ENCODE measurements at regions not wholly inside any gene's neighbourhood (a gene's known extent, or its start where the extent isn't known, plus 50 kb on each side); places are given as distances from the start of the nearest gene placed in this dataset.

DNA sequence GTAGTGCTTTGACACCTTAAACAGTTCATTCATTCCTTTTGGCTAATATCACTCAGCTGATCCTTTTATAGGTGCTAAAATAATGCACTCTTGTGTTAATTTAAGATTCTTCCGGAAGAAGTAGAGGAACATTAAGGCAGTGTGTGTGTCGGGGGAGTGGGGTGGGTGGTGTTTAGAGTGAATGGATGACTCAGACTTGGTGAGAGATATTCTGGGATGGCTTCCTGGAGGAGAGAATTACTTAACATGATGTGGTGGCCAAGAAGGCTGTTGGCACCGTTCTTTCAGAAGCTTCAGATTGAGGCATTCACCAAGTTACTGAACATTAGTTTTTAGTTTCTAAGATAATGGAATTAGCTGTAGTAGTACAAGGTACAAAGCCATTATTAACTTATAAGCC is 125.6 kb upstream of the ROPN1 start:
- ChIA-PET CTCF (ENCODE audit: partially characterized antibody) (interaction anchor here (1.1 kb wide), 2 partner anchors 11 to 101 kb away, joined by 3 to 4 read pairs; no protein-coding TSS in a partner anchor), POLR2A (ENCODE audit: partially characterized antibody) (interaction anchor here (1.2 kb wide), 1 partner anchor 42 kb away, joined by 4 read pairs; no protein-coding TSS in a partner anchor)
- H2BK12ac ChIP-seq (ENCODE audit: low read depth, low read length): no peak overlapping the region
- no peak overlapping the region for H4K91ac ChIP-seq (replicated peaks; ENCODE audit: insufficient read length, low read length)
- no peak overlapping the region for H4K8ac ChIP-seq (ENCODE audit: extremely low read depth, insufficient read depth, low read length)
- no peak overlapping the region for H3K4ac ChIP-seq (replicated peaks; ENCODE audit: insufficient read length, low read depth, low read length)
- H3K23me2 ChIP-seq (ENCODE audit: low read depth, low read length): no peaks in the 10 kb centered on the region
- H2AFZ ChIP-seq (ENCODE audit: low read length): no peak overlapping the region
- FAIRE-seq (no peak), DNase-seq (ENCODE audit: low read depth in 1 of 2, low spot score in 2 of 2) (no peak)
- no peaks in the 10 kb centered on the region for H3K27me3 ChIP-seq (replicated peaks in 1 of 4; ENCODE audit: control insufficient read depth in 3 of 4, extremely low read depth in 1 of 4, insufficient read depth in 3 of 4, low read length in 3 of 4)
- no peak overlapping the region for H3K4me3 ChIP-seq (ENCODE audit: extremely low read depth in 1 of 4, insufficient read depth in 2 of 4, low read depth in 3 of 4, low read length in 4 of 4)
- H3K18ac ChIP-seq (ENCODE audit: extremely low read depth, low read length): no peak overlapping the region
- no peak overlapping the region for H3K4me2 ChIP-seq (ENCODE audit: insufficient read depth in 1 of 2, low read depth in 2 of 2, low read length in 2 of 2)
- no peaks in the 10 kb centered on the region for H3K79me1 ChIP-seq (ENCODE audit: low read depth, low read length)
- no peak overlapping the region for H3K56ac ChIP-seq (replicated peaks; ENCODE audit: insufficient read length, low read depth, low read length)
- no peak overlapping the region for H3K9ac ChIP-seq (replicated peaks in 1 of 4; ENCODE audit: extremely low read depth in 1 of 4, low read depth in 3 of 4, low read length in 3 of 4)
- H2BK15ac ChIP-seq (ENCODE audit: low read length): no peak overlapping the region
- no peaks in the 10 kb centered on the region for H4K20me1 ChIP-seq (replicated peaks in 1 of 2; ENCODE audit: control insufficient read depth in 1 of 2, insufficient read depth in 2 of 2, low read length in 2 of 2)
- no peaks in the 10 kb centered on the region for H3K4me1 ChIP-seq (replicated peaks in 1 of 4; ENCODE audit: control insufficient read depth in 3 of 4, insufficient read depth in 4 of 4, low read length in 3 of 4)
- H2BK5ac ChIP-seq (ENCODE audit: low read depth, low read length): no peak overlapping the region
- 91% methylated on average over 3 of the region's 3 CpGs; no CpG with 5 or more reads in 1 of the 2 experiments for WGBS, 2 experiments (ENCODE audit: extremely low coverage in 1 of 2, insufficient coverage in 1 of 2, insufficient read length in 1 of 2, insufficient replicate concordance in 2 of 2, low coverage in 1 of 2, low lambda C conversion rate in 2 of 2, missing lambda C conversion rate in 1 of 2)
- H4K5ac ChIP-seq (ENCODE audit: insufficient read length, low read depth, low read length): no peak overlapping the region
- H3K14ac ChIP-seq (ENCODE audit: insufficient read length): no peak overlapping the region
- no peaks in the 10 kb centered on the region for H3K9me3 ChIP-seq (ENCODE audit: insufficient read depth in 2 of 2, low read depth in 1 of 2, low read length in 1 of 2)
- no peak overlapping the region for H2BK20ac ChIP-seq (ENCODE audit: low read length)
- no peak overlapping the region for H3K27ac ChIP-seq (ENCODE audit: low read depth, low read length)
- H3K36me3 ChIP-seq (ENCODE audit: control insufficient read depth in 2 of 4, insufficient read depth in 4 of 4, low read length in 3 of 4): no peaks in the 10 kb centered on the region
- no peak overlapping the region for H2BK120ac ChIP-seq (replicated peaks; ENCODE audit: low read depth, low read length)
- no peaks in the 10 kb centered on the region for H3K79me2 ChIP-seq (ENCODE audit: control insufficient read depth in 1 of 2, insufficient read depth in 2 of 2, low read length in 2 of 2)
- no peak overlapping the region for H3K23ac ChIP-seq (ENCODE audit: insufficient read length)
- H2AK5ac ChIP-seq (ENCODE audit: low read depth, low read length): no peak overlapping the region
- TF ChIP-seq GABPA (IDR thresholded peaks at IDR 0.05; ENCODE audit: borderline replicate concordance, insufficient read depth, low read length) (no peak), SIX5 (IDR thresholded peaks at IDR 0.05; ENCODE audit: low read depth, low read length) (no peak), RNF2 (IDR thresholded peaks at IDR 0.05; ENCODE audit: borderline replicate concordance, low read depth, low read length, missing control alignments, poor library complexity, severe bottlenecking) (no peak), JUND (IDR thresholded peaks at IDR 0.05; ENCODE audit: low read length) (no peak), KDM5A (IDR thresholded peaks at IDR 0.05; ENCODE audit: low read length) (no peak), RXRA (IDR thresholded peaks at IDR 0.05; ENCODE audit: insufficient read depth, low read depth, low read length) (no peak), POU5F1 (IDR thresholded peaks at IDR 0.05; ENCODE audit: low read depth, low read length) (no peak)
- TF ChIP-seq, protein P1, sequence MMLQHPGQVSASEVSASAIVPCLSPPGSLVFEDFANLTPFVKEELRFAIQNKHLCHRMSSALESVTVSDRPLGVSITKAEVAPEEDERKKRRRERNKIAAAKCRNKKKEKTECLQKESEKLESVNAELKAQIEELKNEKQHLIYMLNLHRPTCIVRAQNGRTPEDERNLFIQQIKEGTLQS (IDR thresholded peaks at IDR 0.05; ENCODE audit: insufficient read depth, low read depth, low read length): no peak
- TF ChIP-seq, protein P2, sequence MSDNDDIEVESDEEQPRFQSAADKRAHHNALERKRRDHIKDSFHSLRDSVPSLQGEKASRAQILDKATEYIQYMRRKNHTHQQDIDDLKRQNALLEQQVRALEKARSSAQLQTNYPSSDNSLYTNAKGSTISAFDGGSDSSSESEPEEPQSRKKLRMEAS (IDR thresholded peaks at IDR 0.05): no peak
